ENCODE measurements at regions not wholly inside any gene's neighbourhood (a gene's known extent, or its start where the extent isn't known, plus 50 kb on each side); places are given as distances from the start of the nearest gene placed in this dataset.

- DNase-seq (ENCODE audit: low read depth, low spot score): no peak
Observed at GRCh38 chr2:151085181-151085611, 176.5 kb downstream of the RBM43 start.

GRCh38 chr2:151083856-151084795, 177.5 kb downstream of the RBM43 start:
- DNase-seq (ENCODE audit: low read depth, low spot score): no peak

- no peak for DNase-seq (ENCODE audit: low read depth, low spot score)
Observed at GRCh38 chr2:151078889-151079288, 182.8 kb downstream of the RBM43 start.

- no peak for DNase-seq (ENCODE audit: low read depth, low spot score)
Observed at GRCh38 chr2:151071906-151072305, 189.8 kb downstream of the RBM43 start.

- DNase-seq (ENCODE audit: low read depth, low spot score): no peak
Observed at GRCh38 chr2:151071382-151071781, 190.3 kb downstream of the RBM43 start.

GRCh38 chr2:151070253-151070652, 191.4 kb downstream of the RBM43 start:
- no peak for DNase-seq (ENCODE audit: low read depth, low spot score)

GRCh38 chr2:151067658-151068369, 193.8 kb downstream of the RBM43 start:
- no peak for DNase-seq (ENCODE audit: low read depth, low spot score)

GRCh38 chr2:151063271-151063670, 198.4 kb downstream of the RBM43 start:
- DNase-seq (ENCODE audit: low read depth, low spot score): no peak

- no peak for DNase-seq (ENCODE audit: low read depth, low spot score)
Observed at GRCh38 chr2:151060287-151060686, 201.4 kb downstream of the RBM43 start.

GRCh38 chr2:151056870-151057269, 204.8 kb downstream of the RBM43 start:
- no peak for DNase-seq (ENCODE audit: low read depth, low spot score)

GRCh38 chr2:151053661-151053990, 208.0 kb downstream of the RBM43 start:
- DNase-seq (ENCODE audit: low read depth, low spot score): no peak

- DNase-seq (ENCODE audit: low read depth, low spot score): no peak
Observed at GRCh38 chr2:151052850-151053660, 208.6 kb downstream of the RBM43 start.

- DNase-seq (ENCODE audit: low read depth, low spot score): peak; percentile 29
Observed at GRCh38 chr2:151051574-151052220, 210.0 kb downstream of the RBM43 start.

GRCh38 chr2:151049746-151050145, 211.9 kb downstream of the RBM43 start:
- DNase-seq (ENCODE audit: low read depth, low spot score): no peak

- DNase-seq (ENCODE audit: low read depth, low spot score): no peak
Observed at GRCh38 chr2:151048331-151049054, 213.2 kb downstream of the RBM43 start.

- DNase-seq (ENCODE audit: low read depth, low spot score): no peak
Observed at GRCh38 chr2:151043484-151043883, 218.2 kb downstream of the RBM43 start.

GRCh38 chr2:151042964-151043363, 218.7 kb downstream of the RBM43 start:
- no peak for DNase-seq (ENCODE audit: low read depth, low spot score)

- no peak for DNase-seq (ENCODE audit: low read depth, low spot score)
Observed at GRCh38 chr2:151040039-151040438, 221.6 kb downstream of the RBM43 start.

- DNase-seq (ENCODE audit: low read depth, low spot score): no peak
Observed at GRCh38 chr2:151038516-151038915, 223.1 kb downstream of the RBM43 start.

GRCh38 chr2:151037434-151037833, 224.2 kb downstream of the RBM43 start:
- no peak for DNase-seq (ENCODE audit: low read depth, low spot score)
